ENCODE measurements at regions not wholly inside any gene's neighbourhood (a gene's known extent, or its start where the extent isn't known, plus 50 kb on each side); places are given as distances from the start of the nearest gene placed in this dataset.
A peak's percentile ranks its signal among the peaks of the same experiment; 100 is the strongest.

DNA sequence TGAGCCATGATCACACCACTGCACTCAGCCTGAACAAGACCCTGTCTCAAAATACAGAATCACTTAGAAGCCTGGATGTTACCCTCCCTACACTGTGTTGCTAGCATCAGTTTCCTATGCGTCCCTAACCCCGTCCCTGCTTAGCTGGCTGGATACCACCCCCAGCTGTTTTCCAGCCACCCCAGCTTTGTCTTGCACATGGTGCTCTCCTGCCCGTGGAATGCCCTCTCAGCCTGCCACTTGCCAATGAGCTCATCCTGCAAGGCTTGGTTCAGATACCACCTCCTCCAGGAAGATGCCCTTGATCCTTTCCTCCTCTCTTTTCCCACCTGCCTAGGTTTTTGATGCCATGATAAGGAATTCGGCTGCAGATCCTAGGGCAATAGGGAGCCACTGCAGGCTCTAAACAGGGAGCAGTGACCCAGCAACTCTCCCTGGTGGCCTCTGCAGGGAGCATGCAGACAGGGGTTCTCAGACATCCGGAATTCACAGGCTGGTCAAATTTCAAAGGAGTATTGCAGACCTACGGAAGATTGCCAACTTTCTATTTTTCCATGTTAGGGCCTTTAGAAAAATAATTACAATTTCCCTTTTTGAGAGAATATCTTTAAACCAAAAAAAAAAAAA is 52.7 kb upstream of the WNT7B start:
- Histone ChIP-seq H3K18ac (ENCODE audit: low read depth in 1 of 2, low read length in 2 of 2) (no peak overlapping the region), H3K9ac (ENCODE audit: low read length) (no peak overlapping the region), H4K8ac (ENCODE audit: low read length) (no peak overlapping the region), H2AFZ (ENCODE audit: low read depth, low read length) (no peak overlapping the region), H2BK5ac (ENCODE audit: low read depth, low read length, poor library complexity, severe bottlenecking) (no peak overlapping the region), H3K4me2 (ENCODE audit: low read length, poor library complexity, severe bottlenecking) (no peak overlapping the region), H2BK15ac (ENCODE audit: low read depth, poor library complexity, severe bottlenecking) (no peak overlapping the region), H3K27me3 (ENCODE audit: control insufficient read depth in 1 of 2, insufficient read depth in 1 of 2, low read length in 2 of 2) (peaks cover 0 to 7% of the 10 kb centered on the region in 2 experiments), H2BK120ac (ENCODE audit: low read depth, low read length) (no peak overlapping the region), H4K91ac (ENCODE audit: low read length) (no peak overlapping the region), H3K23ac (ENCODE audit: low read length in 2 of 2) (no peak overlapping the region), H3K36me3 (ENCODE audit: control insufficient read depth in 1 of 2, insufficient read depth in 2 of 2, low read depth in 1 of 2, low read length in 2 of 2) (no peaks in the 10 kb centered on the region), H3K14ac (ENCODE audit: low read length in 2 of 2) (no peak overlapping the region), H2AK5ac (ENCODE audit: low read length, severe bottlenecking) (no peak overlapping the region), H3K4me1 (ENCODE audit: control insufficient read depth, insufficient read depth, low read depth, low read length) (peaks cover 13% of the 10 kb centered on the region), H3K9me3 (ENCODE audit: control insufficient read depth, low read length) (no peaks in the 10 kb centered on the region), H3K4ac (ENCODE audit: low read depth in 1 of 2, low read length in 2 of 2) (no peak overlapping the region), H3K79me1 (replicated peaks; ENCODE audit: low read length, poor library complexity, severe bottlenecking) (no peaks in the 10 kb centered on the region), H3K4me3 (ENCODE audit: insufficient read depth in 1 of 2, low read depth in 1 of 2, low read length in 2 of 2) (no peak overlapping the region), H3K27ac (ENCODE audit: low read length, poor library complexity, severe bottlenecking) (no peak overlapping the region), H2BK12ac (ENCODE audit: low read length in 2 of 2) (no peak overlapping the region)
- DNase-seq: no peak
- WGBS: 87% methylated on average over 5 of the region's 6 CpGs

DNA sequence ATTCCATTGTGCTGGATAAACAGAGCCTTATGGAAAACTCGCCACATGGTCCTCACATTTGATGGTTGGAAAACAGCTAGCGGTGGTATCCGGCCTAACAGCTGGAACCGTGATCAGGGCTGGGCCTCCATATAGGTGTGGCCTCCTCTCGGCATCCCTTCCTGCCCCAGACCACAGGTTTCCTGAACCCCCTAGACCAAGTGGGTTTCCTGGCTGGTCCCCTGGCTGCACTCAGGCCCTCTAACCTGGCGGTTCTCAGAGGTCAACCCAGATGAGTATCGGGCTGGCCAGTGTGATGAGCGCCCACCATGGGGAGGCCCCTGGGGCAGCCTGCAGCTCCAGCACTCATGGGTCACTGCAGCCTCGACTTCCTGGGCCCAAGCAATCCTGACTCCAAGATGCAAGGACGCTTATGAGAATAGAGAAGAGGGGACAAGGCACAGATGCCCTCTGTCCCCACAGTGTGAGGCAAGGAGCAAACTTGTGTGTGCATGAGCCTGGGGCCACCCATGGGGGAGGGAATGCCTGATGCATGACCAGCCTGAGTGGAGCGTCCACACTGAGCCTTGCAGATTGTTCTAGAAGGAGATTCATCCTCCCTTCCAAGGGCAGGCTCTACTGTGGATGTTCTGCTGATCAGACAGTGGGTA is 53.4 kb upstream of the WNT7B start:
- no peaks in the 10 kb centered on the region for H3K36me3 ChIP-seq (ENCODE audit: control insufficient read depth in 1 of 2, insufficient read depth in 2 of 2, low read depth in 1 of 2, low read length in 2 of 2)
- H3K4ac ChIP-seq (ENCODE audit: low read depth in 1 of 2, low read length in 2 of 2): no peak overlapping the region
- no peak overlapping the region for H3K27ac ChIP-seq (ENCODE audit: low read length, poor library complexity, severe bottlenecking)
- no peak overlapping the region for H2AK5ac ChIP-seq (ENCODE audit: low read length, severe bottlenecking)
- H2BK12ac ChIP-seq (ENCODE audit: low read length in 2 of 2): no peak overlapping the region
- H4K91ac ChIP-seq (ENCODE audit: low read length): no peak overlapping the region
- WGBS: 88% methylated on average over 11 of the region's 11 CpGs
- H3K18ac ChIP-seq (ENCODE audit: low read depth in 1 of 2, low read length in 2 of 2): no peak overlapping the region
- no peak overlapping the region for H2BK15ac ChIP-seq (ENCODE audit: low read depth, poor library complexity, severe bottlenecking)
- H2AFZ ChIP-seq (ENCODE audit: low read depth, low read length): no peak overlapping the region
- H3K4me2 ChIP-seq (ENCODE audit: low read length, poor library complexity, severe bottlenecking): no peak overlapping the region
- H3K9me3 ChIP-seq (ENCODE audit: control insufficient read depth, low read length): no peaks in the 10 kb centered on the region
- no peak for DNase-seq
- H4K8ac ChIP-seq (ENCODE audit: low read length): no peak overlapping the region
- no peak overlapping the region for H3K14ac ChIP-seq (ENCODE audit: low read length in 2 of 2)
- H3K27me3 ChIP-seq (ENCODE audit: control insufficient read depth in 1 of 2, insufficient read depth in 1 of 2, low read length in 2 of 2): peaks cover 0 to 3% of the 10 kb centered on the region in 2 experiments
- H3K9ac ChIP-seq (ENCODE audit: low read length): no peak overlapping the region
- no peak overlapping the region for H3K23ac ChIP-seq (ENCODE audit: low read length in 2 of 2)
- no peak overlapping the region for H3K4me3 ChIP-seq (ENCODE audit: insufficient read depth in 1 of 2, low read depth in 1 of 2, low read length in 2 of 2)
- no peaks in the 10 kb centered on the region for H3K79me1 ChIP-seq (replicated peaks; ENCODE audit: low read length, poor library complexity, severe bottlenecking)
- no peak overlapping the region for H2BK5ac ChIP-seq (ENCODE audit: low read depth, low read length, poor library complexity, severe bottlenecking)
- H2BK120ac ChIP-seq (ENCODE audit: low read depth, low read length): no peak overlapping the region
- peaks cover 13% of the 10 kb centered on the region for H3K4me1 ChIP-seq (ENCODE audit: control insufficient read depth, insufficient read depth, low read depth, low read length)

DNA sequence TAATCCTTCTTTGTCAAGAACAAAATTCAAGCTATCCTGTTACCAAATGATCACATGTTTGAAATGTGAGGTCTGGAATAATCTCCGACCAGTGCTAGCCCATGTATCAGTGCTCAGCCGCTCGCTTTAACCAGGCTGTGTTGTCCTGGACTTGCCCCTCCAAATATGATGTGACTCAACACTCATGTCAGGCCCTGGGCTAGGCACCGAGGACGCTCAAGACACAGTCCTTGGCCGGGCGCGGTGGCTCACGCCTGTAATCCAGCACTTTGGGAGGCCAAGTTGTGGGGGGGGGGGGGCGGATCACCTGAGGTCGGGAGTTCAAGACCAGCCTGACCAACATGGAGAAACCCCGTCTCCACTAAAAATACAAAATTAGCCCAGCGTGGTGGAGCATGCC is 54.1 kb upstream of the WNT7B start:
- Histone ChIP-seq H2BK12ac (ENCODE audit: low read length in 2 of 2) (no peak overlapping the region), H3K14ac (ENCODE audit: low read length in 2 of 2) (no peak overlapping the region), H3K9ac (ENCODE audit: low read length) (no peak overlapping the region), H3K23ac (ENCODE audit: low read length in 2 of 2) (no peak overlapping the region), H4K8ac (ENCODE audit: low read length) (no peak overlapping the region), H3K18ac (ENCODE audit: low read depth in 1 of 2, low read length in 2 of 2) (no peak overlapping the region), H3K36me3 (ENCODE audit: control insufficient read depth in 1 of 2, insufficient read depth in 2 of 2, low read depth in 1 of 2, low read length in 2 of 2) (no peaks in the 10 kb centered on the region), H2BK15ac (ENCODE audit: low read depth, poor library complexity, severe bottlenecking) (no peak overlapping the region), H2BK120ac (ENCODE audit: low read depth, low read length) (no peak overlapping the region), H3K27ac (ENCODE audit: low read length, poor library complexity, severe bottlenecking) (no peak overlapping the region), H2AK5ac (ENCODE audit: low read length, severe bottlenecking) (no peak overlapping the region), H4K91ac (ENCODE audit: low read length) (no peak overlapping the region), H3K4me2 (ENCODE audit: low read length, poor library complexity, severe bottlenecking) (no peak overlapping the region), H3K79me1 (replicated peaks; ENCODE audit: low read length, poor library complexity, severe bottlenecking) (peaks cover under 1% of the 10 kb centered on the region), H3K9me3 (ENCODE audit: control insufficient read depth, low read length) (no peaks in the 10 kb centered on the region), H2AFZ (ENCODE audit: low read depth, low read length) (no peak overlapping the region), H3K4me1 (ENCODE audit: control insufficient read depth, insufficient read depth, low read depth, low read length) (peaks cover 13% of the 10 kb centered on the region), H2BK5ac (ENCODE audit: low read depth, low read length, poor library complexity, severe bottlenecking) (no peak overlapping the region), H3K27me3 (ENCODE audit: control insufficient read depth in 1 of 2, insufficient read depth in 1 of 2, low read length in 2 of 2) (no peaks in the 10 kb centered on the region), H3K4me3 (ENCODE audit: insufficient read depth in 1 of 2, low read depth in 1 of 2, low read length in 2 of 2) (no peak overlapping the region), H3K4ac (ENCODE audit: low read depth in 1 of 2, low read length in 2 of 2) (no peak overlapping the region)
- DNase-seq: no peak
- WGBS: over 99% methylated on average over 12 of the region's 13 CpGs

DNA sequence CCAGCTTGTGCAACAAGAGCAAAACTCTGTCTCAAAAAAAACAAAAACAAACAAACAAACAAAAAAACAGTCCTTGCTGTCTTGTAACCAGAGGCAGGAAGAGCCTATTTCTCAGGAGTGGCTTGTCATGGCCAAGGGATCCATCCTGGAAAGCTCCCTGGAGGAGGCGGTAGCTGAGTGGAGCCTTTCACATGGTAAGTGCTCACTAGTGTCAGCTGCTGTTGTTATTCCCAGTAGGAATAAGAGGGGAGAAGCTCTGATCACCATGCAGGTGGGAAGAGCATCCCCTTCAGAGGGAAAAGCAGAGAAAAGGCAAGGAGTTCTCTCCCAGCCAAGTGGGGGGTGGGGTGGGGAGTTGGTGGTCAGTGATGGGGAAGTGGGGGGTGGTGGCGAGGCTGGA is 54.6 kb upstream of the WNT7B start:
- Histone ChIP-seq H3K36me3 (ENCODE audit: control insufficient read depth in 1 of 2, insufficient read depth in 2 of 2, low read depth in 1 of 2, low read length in 2 of 2) (no peaks in the 10 kb centered on the region), H3K4me2 (ENCODE audit: low read length, poor library complexity, severe bottlenecking) (no peak overlapping the region), H2AK5ac (ENCODE audit: low read length, severe bottlenecking) (peak overlapping the region; percentile 5), H4K8ac (ENCODE audit: low read length) (no peak overlapping the region), H2BK15ac (ENCODE audit: low read depth, poor library complexity, severe bottlenecking) (no peak overlapping the region), H3K27ac (ENCODE audit: low read length, poor library complexity, severe bottlenecking) (no peak overlapping the region), H3K4ac (ENCODE audit: low read depth in 1 of 2, low read length in 2 of 2) (no peak overlapping the region), H3K9ac (ENCODE audit: low read length) (no peak overlapping the region), H2BK12ac (ENCODE audit: low read length in 2 of 2) (no peak overlapping the region), H2AFZ (ENCODE audit: low read depth, low read length) (no peak overlapping the region), H4K91ac (ENCODE audit: low read length) (no peak overlapping the region), H2BK120ac (ENCODE audit: low read depth, low read length) (no peak overlapping the region), H3K9me3 (ENCODE audit: control insufficient read depth, low read length) (no peaks in the 10 kb centered on the region), H3K18ac (ENCODE audit: low read depth in 1 of 2, low read length in 2 of 2) (no peak overlapping the region), H3K23ac (ENCODE audit: low read length in 2 of 2) (no peak overlapping the region), H2BK5ac (ENCODE audit: low read depth, low read length, poor library complexity, severe bottlenecking) (no peak overlapping the region), H3K14ac (ENCODE audit: low read length in 2 of 2) (no peak overlapping the region), H3K4me3 (ENCODE audit: insufficient read depth in 1 of 2, low read depth in 1 of 2, low read length in 2 of 2) (no peak overlapping the region), H3K4me1 (ENCODE audit: control insufficient read depth, insufficient read depth, low read depth, low read length) (peaks cover 17% of the 10 kb centered on the region), H3K27me3 (ENCODE audit: control insufficient read depth in 1 of 2, insufficient read depth in 1 of 2, low read length in 2 of 2) (no peaks in the 10 kb centered on the region), H3K79me1 (replicated peaks; ENCODE audit: low read length, poor library complexity, severe bottlenecking) (peaks cover 5% of the 10 kb centered on the region)
- 84% methylated on average over 2 of the region's 2 CpGs for WGBS
- DNase-seq: no peak
